HepG2 (cell line): ENCODE measurements at regions not wholly inside any gene's neighbourhood (a gene's known extent, or its start where the extent isn't known, plus 50 kb on each side); places are given as distances from the start of the nearest gene placed in this dataset.

Experiments
- ATAC-seq: fragments of 200-7000 bp; cut with Tn5 transposase; 3 replicates; pipeline ENCODE4 v1.9.1; 2020; ENCODE audit warnings: mild to moderate bottlenecking, moderate library complexity
- BruUV-seq: library from RNA; stranded (reverse); fragments of 400-500 nt; replicated peaks from 2 replicates; lab custom pipeline; 2021; lab: Mats Ljungman, UMichigan
- CTCF ChIA-PET: fragments of 300-600 bp; formaldehyde crosslinking; extraction: SDS; loops from one replicate; lab custom pipeline; 2021; ENCODE audit warnings: low total read pairs, inconsistent platforms, low intra/inter-chr PET ratio; lab: Yijun Ruan, JAX
- POLR2A ChIA-PET: fragments of 350-600 bp; sonication (Branson Sonifier 250); formaldehyde crosslinking; loops from one replicate; lab custom pipeline; 2020; ENCODE audit warnings: antibody characterized with exemption, inconsistent platforms; lab: Yijun Ruan, JAX
- DNase-seq: peaks from one replicate; pipeline ENCODE4 v3.0.0-alpha.2; 2015; ENCODE audit warnings: low spot score
- FAIRE-seq: peaks from 3 replicates; lab custom pipeline; 2011; peaks lifted over from hg19 to GRCh38; lab: Jason Lieb, UNC
- H2AFZ ChIP-seq: one replicate; pipeline ENCODE4 v1.6.1; 2011; ENCODE audit warnings: low read length, inconsistent platforms
- H3K27ac ChIP-seq: fragments of 300-600 bp; 3 replicates; pipeline ENCODE4 v1.8.0; 2011; ENCODE audit warnings: mixed run types, mild to moderate bottlenecking, mixed read lengths, low read length, inconsistent platforms; ENCODE audit not compliant: insufficient read depth; ENCODE audit errors: extremely low read length
- H3K27me3 ChIP-seq, 2 experiments: fragments of 200-600 bp in 1 of 2; 2 replicates in 1 of 2; 3 replicates in 1 of 2; pipeline versions ENCODE4 v1.6.0 to v1.8.0; 2011; ENCODE audit warnings: low read length in 2 of 2, mild to moderate bottlenecking in 2 of 2, moderate library complexity in 2 of 2, inconsistent platforms in 1 of 2; ENCODE audit not compliant: insufficient read depth in 2 of 2, control insufficient read depth in 1 of 2
- H3K36me3 ChIP-seq, 2 experiments: fragments of 200-600 bp in 1 of 2; replicated peaks in 1 of 2; 2 replicates in 1 of 2; 3 replicates in 1 of 2; pipeline versions ENCODE4 v1.5.1 to v1.8.0; 2011; ENCODE audit warnings: low read length in 2 of 2, inconsistent platforms in 1 of 2; ENCODE audit not compliant: insufficient read depth in 2 of 2, control insufficient read depth in 1 of 2
- H3K4me1 ChIP-seq: 2 replicates; pipeline ENCODE4 v1.5.1; 2012; ENCODE audit warnings: low read length, inconsistent platforms; ENCODE audit not compliant: insufficient read depth
- H3K4me2 ChIP-seq: 2 replicates; pipeline ENCODE4 v1.6.0; 2011; ENCODE audit warnings: low read depth, low read length, inconsistent platforms
- H3K4me3 ChIP-seq, 3 experiments: fragments of 200-600 bp in 1 of 3; sonication (generic), shearing (Covaris generic) in 1 of 3; replicated peaks in 1 of 3; 2 replicates each; pipeline ENCODE4 v1.5.1; 2011 to 2016; ENCODE audit warnings: low read length in 3 of 3, inconsistent platforms in 2 of 3, low read depth in 2 of 3, mild to moderate bottlenecking in 2 of 3, control low read depth in 1 of 3, mixed read lengths in 1 of 3; ENCODE audit not compliant: insufficient read depth in 1 of 3
- H3K79me2 ChIP-seq: one replicate; pipeline ENCODE4 v1.6.1; 2011; ENCODE audit warnings: low read length, inconsistent platforms; ENCODE audit not compliant: insufficient read depth
- H3K9ac ChIP-seq: 2 replicates; pipeline ENCODE4 v1.6.0; 2011; ENCODE audit warnings: mild to moderate bottlenecking, low read depth, low read length, inconsistent platforms; ENCODE audit not compliant: insufficient read depth
- H3K9me3 ChIP-seq: 2 replicates; pipeline ENCODE4 v1.5.1; 2012; ENCODE audit warnings: mild to moderate bottlenecking, low read length
- H4K20me1 ChIP-seq: 2 replicates; pipeline ENCODE4 v1.6.0; 2011; ENCODE audit warnings: inconsistent platforms, mild to moderate bottlenecking, low read length, moderate library complexity; ENCODE audit not compliant: insufficient read depth
- EEA1 ChIP-seq: sonication (generic); formaldehyde crosslinking; IDR thresholded peaks from 2 replicates; pipeline ENCODE4 v1.5.1; 2020; ENCODE audit warnings: mild to moderate bottlenecking, missing genetic modification reagents, borderline replicate concordance
- HOXA5 ChIP-seq: sonication (generic); formaldehyde crosslinking; IDR thresholded peaks from 2 replicates; pipeline ENCODE4 v1.4.0; 2020; ENCODE audit warnings: missing genetic modification reagents
- HOXA7 ChIP-seq: sonication (generic); formaldehyde crosslinking; IDR thresholded peaks from 2 replicates; pipeline ENCODE4 v1.8.1; 2022; ENCODE audit warnings: mild to moderate bottlenecking, missing genetic modification reagents, moderate library complexity
- PAF1 ChIP-seq: IDR thresholded peaks from 2 replicates; pipeline ENCODE4 v1.6.1; 2016; ENCODE audit warnings: missing genetic modification reagents, missing compliant biosample characterization
- ZHX2 ChIP-seq, 2 experiments: sonication (generic) in 1 of 2; formaldehyde crosslinking in 1 of 2; IDR thresholded peaks; 2 replicates each; pipeline versions ENCODE4 v1.6.1 to v1.9.0; 2014 to 2022; ENCODE audit warnings: antibody characterized with exemption in 1 of 2, borderline replicate concordance in 1 of 2, inconsistent platforms in 1 of 2, low read depth in 1 of 2, missing genetic modification reagents in 1 of 2
- ZNF256 ChIP-seq: sonication (generic); formaldehyde crosslinking; conservative IDR thresholded peaks from 2 replicates; pipeline ENCODE4 v1.4.0; 2020; ENCODE audit warnings: missing genetic modification reagents
- ZNF343 ChIP-seq: sonication (generic); formaldehyde crosslinking; IDR thresholded peaks from 2 replicates; pipeline ENCODE4 v1.4.0; 2020; ENCODE audit warnings: mild to moderate bottlenecking, missing genetic modification reagents
- ZNF605 ChIP-seq: sonication (generic); formaldehyde crosslinking; IDR thresholded peaks from 2 replicates; pipeline ENCODE4 v1.8.0; 2022; ENCODE audit warnings: mild to moderate bottlenecking, missing genetic modification reagents
- ZNF839 ChIP-seq: sonication (generic); formaldehyde crosslinking; IDR thresholded peaks from 2 replicates; pipeline ENCODE4 v1.4.0; 2020; ENCODE audit warnings: missing genetic modification reagents, mild to moderate bottlenecking, borderline replicate concordance
- ZSCAN20 ChIP-seq: sonication (generic); formaldehyde crosslinking; IDR thresholded peaks from 2 replicates; pipeline ENCODE4 v1.4.0; 2020; ENCODE audit warnings: missing genetic modification reagents, mild to moderate bottlenecking, borderline replicate concordance
- WGBS: methylation state at CpG from one replicate; pipeline ENCODE4 v1.1.6; 2017; ENCODE audit warnings: low lambda C conversion rate; 5-methylcytosine and 5-hydroxymethylcytosine counted together
- in situ Hi-C: cut with HindIII; loops from 2 replicates; pipeline ENCODE4 v1.10.0; 2017; ENCODE audit warnings: low pct_unique_long_range_greater_than_20kb; ENCODE audit not compliant: extremely low pct_ligation_motif_present
- intact Hi-C: fragments of 100-400 bp; cut with micrococcal nuclease; formaldehyde crosslinking; loops from one replicate; pipeline ENCODE4 v1.10.0; 2022; ENCODE audit not compliant: unreplicated experiment
- TF ChIP-seq, protein P1 (sequence below): sonication (generic); formaldehyde crosslinking; IDR thresholded peaks from 2 replicates; pipeline ENCODE4 v1.8.0; 2022; ENCODE audit warnings: missing genetic modification reagents, mild to moderate bottlenecking, borderline replicate concordance

DNA sequence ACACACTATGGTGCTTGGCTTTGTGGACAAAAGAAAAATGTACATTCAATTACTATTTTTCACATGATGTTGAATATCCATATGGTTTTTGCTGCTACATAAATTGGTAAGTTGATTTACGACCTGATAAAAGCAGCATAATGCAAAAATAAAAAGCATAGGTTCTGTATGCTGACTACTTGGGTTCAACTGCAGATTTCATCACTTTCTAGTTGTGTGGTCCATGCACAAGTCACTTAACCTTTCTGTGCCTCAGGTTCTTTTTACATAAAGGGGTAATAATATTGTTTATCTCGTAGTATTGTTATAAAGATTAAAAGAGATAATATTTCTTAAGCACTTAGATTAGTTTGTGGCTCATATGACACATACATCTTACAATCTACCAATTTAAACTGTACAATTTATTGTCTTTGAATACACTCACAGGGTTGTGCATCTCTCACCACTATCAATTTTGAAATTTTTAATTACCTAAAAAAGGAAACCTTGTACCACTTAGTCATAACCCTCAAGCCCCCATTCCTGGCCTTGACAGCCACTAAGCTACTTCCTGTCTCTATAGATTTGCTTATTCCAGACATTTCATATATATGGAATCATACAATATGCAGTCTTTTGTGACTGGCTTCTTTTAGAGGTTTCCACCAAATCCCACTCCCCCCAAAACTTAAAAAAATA lies 1443.9 kb downstream of the SUCLG1 start:
- no peak overlapping the region for H3K4me2 ChIP-seq
- intact Hi-C loops, result no loop called here
- H2AFZ ChIP-seq, result no peak overlapping the region
- no peak for ATAC-seq
- no peaks in the 10 kb centered on the region for H3K79me2 ChIP-seq
- no peaks in the 10 kb centered on the region for H3K36me3 ChIP-seq
- no TSS peak for BruUV-seq
- H3K27me3 ChIP-seq, result no peaks in the 10 kb centered on the region
- POLR2A ChIA-PET, result no interaction called here
- no peak for DNase-seq
- WGBS, result 0% methylated on average over 2 of the region's 2 CpGs
- no peak overlapping the region for H3K4me3 ChIP-seq
- TF ChIP-seq, protein P1, sequence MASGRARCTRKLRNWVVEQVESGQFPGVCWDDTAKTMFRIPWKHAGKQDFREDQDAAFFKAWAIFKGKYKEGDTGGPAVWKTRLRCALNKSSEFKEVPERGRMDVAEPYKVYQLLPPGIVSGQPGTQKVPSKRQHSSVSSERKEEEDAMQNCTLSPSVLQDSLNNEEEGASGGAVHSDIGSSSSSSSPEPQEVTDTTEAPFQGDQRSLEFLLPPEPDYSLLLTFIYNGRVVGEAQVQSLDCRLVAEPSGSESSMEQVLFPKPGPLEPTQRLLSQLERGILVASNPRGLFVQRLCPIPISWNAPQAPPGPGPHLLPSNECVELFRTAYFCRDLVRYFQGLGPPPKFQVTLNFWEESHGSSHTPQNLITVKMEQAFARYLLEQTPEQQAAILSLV (CRISPR knock-in tag), result no peak
- TF ChIP-seq EEA1 (CRISPR knock-in tag), result no peak
- no peak for TF ChIP-seq HOXA5
- no peak for TF ChIP-seq ZNF343 (CRISPR knock-in tag)
- no peak for TF ChIP-seq HOXA7 (CRISPR knock-in tag)
- TF ChIP-seq ZNF605 (CRISPR knock-in tag), result no peak
- no peak for TF ChIP-seq ZSCAN20
- TF ChIP-seq ZNF256 (CRISPR knock-in tag), result no peak
- TF ChIP-seq ZHX2 (IDR thresholded peaks at IDR 0.05; ENCODE audit: low read depth), result no peak
- TF ChIP-seq ZHX2 (CRISPR knock-in tag; IDR thresholded peaks at IDR 0.05; ENCODE audit: borderline replicate concordance), result no peak
- no peak for TF ChIP-seq ZNF839
- no peak for TF ChIP-seq PAF1
- peaks cover 6% of the 10 kb centered on the region; the same call in 1 of the 2 replicates for H3K4me1 ChIP-seq
- in situ Hi-C loops, result no loop called here
- H4K20me1 ChIP-seq, result no peaks in the 10 kb centered on the region
- FAIRE-seq, result no peak
- H3K9ac ChIP-seq, result no peak overlapping the region
- H3K9me3 ChIP-seq, result peaks cover 72% of the 10 kb centered on the region
- CTCF ChIA-PET, result no interaction called here
- no peak overlapping the region for H3K27ac ChIP-seq
